Ovary (tissue), 7 donors: ENCODE measurements at regions not wholly inside any gene's neighbourhood (a gene's known extent, or its start where the extent isn't known, plus 50 kb on each side); places are given as distances from the start of the nearest gene placed in this dataset.

Experiments used
- DNase-seq, 5 donors: peaks; one replicate each; pipeline ENCODE4 v3.0.0-alpha.2; 2019 to 2020
- H3K27ac ChIP-seq, 2 donors: fragments of 200-600 bp; one replicate each; pipeline versions ENCODE4 v1.5.1 to v1.8.0; 2019 to 2022
- H3K27me3 ChIP-seq: fragments of 200-600 bp; one replicate; pipeline ENCODE4 v1.8.0; 2022
- H3K36me3 ChIP-seq: fragments of 200-600 bp; sonication (generic); one replicate; pipeline ENCODE4 v1.5.1; 2019
- H3K4me1 ChIP-seq: one replicate; pipeline ENCODE4 v1.8.1; 2013; ENCODE audit warnings: mild to moderate bottlenecking, moderate library complexity; ENCODE audit not compliant: insufficient read depth
- H3K4me3 ChIP-seq: fragments of 200-600 bp; sonication (generic); one replicate; pipeline ENCODE4 v1.5.1; 2017
- H3K9me3 ChIP-seq, 2 donors: fragments of 200-600 bp in 1 of 2; sonication (generic) in 1 of 2; one replicate each; pipeline versions ENCODE4 v1.5.1 to v1.8.1; 2013 to 2019; ENCODE audit warnings: mild to moderate bottlenecking in 1 of 2, moderate library complexity in 1 of 2
- CTCF ChIP-seq, 3 donors: fragments of 450-650 bp in 2 of 3; fragments of 200-600 bp in 1 of 3; IDR thresholded peaks; one replicate each; pipeline versions ENCODE4 v1.5.1 to v1.8.0; 2016 to 2022; ENCODE audit warnings: antibody characterized with exemption in 3 of 3, mild to moderate bottlenecking in 1 of 3
- EP300 ChIP-seq: sonication (generic); formaldehyde crosslinking; IDR thresholded peaks from one replicate; pipeline ENCODE4 v1.6.1; 2017; ENCODE audit warnings: antibody characterized with exemption
- POLR2A ChIP-seq: fragments of 450-650 bp; IDR thresholded peaks from one replicate; pipeline ENCODE4 v1.6.1; 2017; ENCODE audit warnings: antibody characterized with exemption, mild to moderate bottlenecking, moderate library complexity
- WGBS, 3 donors: extraction: QIAGEN DNeasy Blood & Tissue Kit in 1 of 3; methylation state at CpG; one replicate each; pipeline versions ENCODE4 v1.1.5 to v1.1.7; 2013 to 2017; 5-methylcytosine and 5-hydroxymethylcytosine counted together
- intact Hi-C, 4 donors: fragments of 100-400 bp; cut with DNase I; formaldehyde crosslinking; loops; one replicate each; pipeline versions ENCODE4 v1.11.0 to v1.15.1; 2022 to 2023
- donor health status: DM: no; HTN: no; CAD: no; lungs with moderate emphysema.
- donor health status: DM: no; HTN: no; CAD: no.
- donor health status: Bipolar disorder and iron deficiency.
- donor health status: DM: no; HTN: no; CAD: no.
- donor health status: DM: yes; HTN: yes; CAD: no.

GRCh38 chr9:7967851-7968250 lies 168.3 kb upstream of the DMAC1 start:
- TF ChIP-seq EP300 (no peak), POLR2A (no peak), CTCF (IDR thresholded peaks at IDR 0.05) (no peak)
- H3K4me1 ChIP-seq: no peaks in the 10 kb centered on the region
- DNase-seq: no peak
- no peaks in the 10 kb centered on the region for H3K27me3 ChIP-seq
- H3K9me3 ChIP-seq: no peaks in the 10 kb centered on the region
- H3K4me3 ChIP-seq: no peak overlapping the region
- no peaks in the 10 kb centered on the region for H3K36me3 ChIP-seq
- no peak overlapping the region for H3K27ac ChIP-seq
- intact Hi-C loops: no loop called here
- WGBS, 3 donors: 95 to 96% (median 96%) methylated on average over 2 of the region's 2 CpGs

GRCh38 chr9:7967093-7967827 lies 167.7 kb upstream of the DMAC1 start:
- DNase-seq: no peak
- Histone ChIP-seq H3K27me3 (no peaks in the 10 kb centered on the region), H3K4me1 (no peaks in the 10 kb centered on the region), H3K4me3 (no peak overlapping the region), H3K27ac (no peak overlapping the region), H3K36me3 (no peaks in the 10 kb centered on the region), H3K9me3 (no peaks in the 10 kb centered on the region)
- intact Hi-C loops: no loop called here
- WGBS, 3 donors: 83 to 92% (median 89%) methylated on average over 7 of the region's 7 CpGs
- TF ChIP-seq EP300: no peak
- TF ChIP-seq POLR2A: no peak
- no peak for TF ChIP-seq CTCF (IDR thresholded peaks at IDR 0.05)

GRCh38 chr9:7965063-7965462 lies 165.5 kb upstream of the DMAC1 start:
- no peaks in the 10 kb centered on the region for H3K27me3 ChIP-seq
- no peak for TF ChIP-seq POLR2A
- no peak for TF ChIP-seq CTCF (IDR thresholded peaks at IDR 0.05)
- TF ChIP-seq EP300: no peak
- no peaks in the 10 kb centered on the region for H3K36me3 ChIP-seq
- no peak for DNase-seq
- no peaks in the 10 kb centered on the region for H3K4me1 ChIP-seq
- no peak overlapping the region for H3K4me3 ChIP-seq
- H3K27ac ChIP-seq: no peak overlapping the region
- intact Hi-C loops: no loop called here
- WGBS, 3 donors: 35 to 50% (median 37%) methylated on average over 3 of the region's 3 CpGs
- no peaks in the 10 kb centered on the region for H3K9me3 ChIP-seq

GRCh38 chr9:7963026-7963425 lies 163.4 kb upstream of the DMAC1 start:
- Histone ChIP-seq H3K9me3 (no peaks in the 10 kb centered on the region), H3K4me3 (no peak overlapping the region), H3K27ac (no peak overlapping the region), H3K4me1 (peaks cover 3% of the 10 kb centered on the region), H3K27me3 (no peaks in the 10 kb centered on the region), H3K36me3 (no peaks in the 10 kb centered on the region)
- no peak for TF ChIP-seq EP300
- no peak for TF ChIP-seq CTCF (IDR thresholded peaks at IDR 0.05)
- no peak for TF ChIP-seq POLR2A
- DNase-seq: no peak
- WGBS, 3 donors: 58 to 71% (median 69%) methylated on average over 5 of the region's 5 CpGs
- intact Hi-C loops: no loop called here
